B cell (primary cell): ENCODE measurements at regions not wholly inside any gene's neighbourhood (a gene's known extent, or its start where the extent isn't known, plus 50 kb on each side); places are given as distances from the start of the nearest gene placed in this dataset.

Experiments
- CTCF ChIP-seq: fragments of 200-600 bp; IDR thresholded peaks from one replicate; pipeline ENCODE4 v1.8.0; 2022; ENCODE audit warnings: antibody characterized with exemption, mild to moderate bottlenecking
- EZH2 ChIP-seq: IDR thresholded peaks from 2 replicates; pipeline ENCODE4 v1.6.1; 2012; ENCODE audit warnings: borderline replicate concordance, low read depth, mild to moderate bottlenecking, moderate library complexity, low read length; ENCODE audit not compliant: insufficient read depth, poor library complexity, severe bottlenecking

DNA sequence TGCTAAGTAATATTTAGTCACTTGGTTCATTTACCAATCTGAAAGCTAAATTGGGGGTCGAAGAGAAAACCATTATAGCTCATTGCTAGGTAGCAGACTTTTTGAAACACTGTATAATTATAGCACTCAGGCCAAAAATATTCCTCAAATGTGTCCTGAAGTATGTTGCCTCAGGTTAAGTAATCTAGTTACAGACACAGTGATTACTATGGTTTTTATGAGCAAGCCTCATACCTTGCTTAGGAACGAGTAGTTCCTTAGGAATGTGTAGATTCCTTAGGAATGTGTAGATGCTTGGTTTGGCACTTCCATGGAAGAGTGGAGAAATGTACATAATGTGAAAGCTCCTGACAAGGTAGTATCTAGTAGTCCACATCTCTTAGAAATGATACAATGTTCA, 387.5 kb downstream of the LMO7 start:
- TF ChIP-seq CTCF (no peak), EZH2 (no peak)
